ENCODE measurements at regions not wholly inside any gene's neighbourhood (a gene's known extent, or its start where the extent isn't known, plus 50 kb on each side); places are given as distances from the start of the nearest gene placed in this dataset.

GRCh38 chr10:36118314-36118713, 476.2 kb upstream of the FZD8 start:
- H3K27ac ChIP-seq: no peak overlapping the region
- DNase-seq (ENCODE audit: low spot score): no peak
- H3K4me3 ChIP-seq: no peak overlapping the region
- no peak for TF ChIP-seq CTCF (IDR thresholded peaks at IDR 0.05)

- H3K27ac ChIP-seq: no peak overlapping the region
- no peak for TF ChIP-seq CTCF (IDR thresholded peaks at IDR 0.05)
- H3K4me3 ChIP-seq: no peak overlapping the region
- no peak for DNase-seq (ENCODE audit: low spot score)
Measured at GRCh38 chr10:36117890-36118289, 475.8 kb upstream of the FZD8 start.

GRCh38 chr10:36117231-36117630, 475.1 kb upstream of the FZD8 start:
- Histone ChIP-seq H3K4me3 (no peak overlapping the region), H3K27ac (no peak overlapping the region)
- DNase-seq (ENCODE audit: low spot score): no peak
- no peak for TF ChIP-seq CTCF (IDR thresholded peaks at IDR 0.05)

- no peak for TF ChIP-seq CTCF (IDR thresholded peaks at IDR 0.05)
- no peak for DNase-seq (ENCODE audit: low spot score)
- H3K27ac ChIP-seq: no peak overlapping the region
Measured at GRCh38 chr10:36116731-36117130, 474.6 kb upstream of the FZD8 start.

GRCh38 chr10:36116040-36116439, 473.9 kb upstream of the FZD8 start:
- H3K4me3 ChIP-seq: no peak overlapping the region
- TF ChIP-seq CTCF (IDR thresholded peaks at IDR 0.05): no peak
- no peak overlapping the region for H3K27ac ChIP-seq
- DNase-seq (ENCODE audit: low spot score): no peak

More at GRCh38 chr10:36116731-36117130, 474.6 kb upstream of the FZD8 start:
- H3K4me3 ChIP-seq: no peak overlapping the region

GRCh38 chr10:36115364-36115763, 473.3 kb upstream of the FZD8 start:
- Histone ChIP-seq H3K4me3 (no peak overlapping the region), H3K27ac (no peak overlapping the region)
- no peak for DNase-seq (ENCODE audit: low spot score)
- TF ChIP-seq CTCF (IDR thresholded peaks at IDR 0.05): no peak

- no peak overlapping the region for H3K27ac ChIP-seq
- H3K4me3 ChIP-seq: no peak overlapping the region
- TF ChIP-seq CTCF (IDR thresholded peaks at IDR 0.05): no peak
- no peak for DNase-seq (ENCODE audit: low spot score)
Measured at GRCh38 chr10:36114913-36115312, 472.8 kb upstream of the FZD8 start.
